HEK293 (cell line): ENCODE measurements at regions not wholly inside any gene's neighbourhood (a gene's known extent, or its start where the extent isn't known, plus 50 kb on each side); places are given as distances from the start of the nearest gene placed in this dataset.
"Not testable (repeated sequence)": the region's sequence is repeated elsewhere in the genome, so short reads cannot be mapped to it uniquely, and the experiment has no call there.

Source experiments
- CTCF ChIA-PET: fragments of 350-600 bp; formaldehyde crosslinking; extraction: SDS; loops from one replicate; lab custom pipeline; 2021; ENCODE audit warnings: antibody characterized with exemption; lab: Yijun Ruan, JAX
- POLR2A ChIA-PET: fragments of 300-600 bp; formaldehyde crosslinking; extraction: SDS; loops from one replicate; lab custom pipeline; 2020; ENCODE audit warnings: antibody characterized with exemption, inconsistent platforms; lab: Yijun Ruan, JAX
- H3K27ac ChIP-seq: fragments of 200-500 bp; sonication (Bioruptor generic); 2 replicates; pipeline ENCODE4 v1.5.1; 2014; ENCODE audit warnings: low read depth, low read length, control low read depth, inconsistent platforms; ENCODE audit errors: extremely low read depth
- H3K36me3 ChIP-seq, 2 experiments: fragments of 200-500 bp in 1 of 2; sonication (Bioruptor generic) in 1 of 2; 1 replicate in 1 of 2; 2 replicates in 1 of 2; pipeline ENCODE4 v1.5.1; 2014 to 2017; ENCODE audit warnings: inconsistent platforms in 2 of 2, low read length in 2 of 2; ENCODE audit not compliant: control insufficient read depth in 2 of 2, insufficient read depth in 1 of 2
- H3K4me1 ChIP-seq: fragments of 200-500 bp; sonication (Bioruptor generic); 2 replicates; pipeline ENCODE4 v1.5.1; 2014; ENCODE audit warnings: mild to moderate bottlenecking, low read length, inconsistent platforms; ENCODE audit not compliant: control insufficient read depth, insufficient read depth
- H3K4me3 ChIP-seq: 2 replicates; pipeline ENCODE4 v1.5.1; 2011; ENCODE audit warnings: low read depth, mild to moderate bottlenecking, control low read depth, low read length, moderate library complexity
- H3K9me3 ChIP-seq: fragments of 200-500 bp; sonication (Bioruptor generic); 2 replicates; pipeline ENCODE4 v1.5.1; 2014; ENCODE audit warnings: low read depth, low read length, inconsistent platforms; ENCODE audit not compliant: control insufficient read depth, insufficient read depth
- GFI1B ChIP-seq: fragments of 450-650 bp; formaldehyde crosslinking; IDR thresholded peaks from 2 replicates; pipeline ENCODE4 v1.5.1; 2016; ENCODE audit warnings: missing biosample characterization, missing genetic modification characterization
- SALL2 ChIP-seq: fragments of 450-650 bp; formaldehyde crosslinking; IDR thresholded peaks from 2 replicates; pipeline ENCODE4 v1.5.0; 2017; ENCODE audit warnings: missing biosample characterization, mild to moderate bottlenecking, missing genetic modification characterization, borderline replicate concordance
- SCRT2 ChIP-seq: fragments of 450-650 bp; formaldehyde crosslinking; IDR thresholded peaks from 2 replicates; pipeline ENCODE4 v1.5.1; 2016; ENCODE audit warnings: missing biosample characterization, missing genetic modification characterization
- ZFP41 ChIP-seq: fragments of 450-650 bp; formaldehyde crosslinking; IDR thresholded peaks from 2 replicates; pipeline ENCODE4 v1.5.1; 2016; ENCODE audit warnings: missing biosample characterization, missing genetic modification characterization, borderline replicate concordance
- ZNF10 ChIP-seq: fragments of 450-650 bp; formaldehyde crosslinking; IDR thresholded peaks from 2 replicates; pipeline ENCODE4 v1.5.1; 2017; ENCODE audit warnings: missing biosample characterization, missing genetic modification characterization
- ZNF112 ChIP-seq: fragments of 450-650 bp; formaldehyde crosslinking; IDR thresholded peaks from 2 replicates; pipeline ENCODE4 v1.5.0; 2017; ENCODE audit warnings: missing biosample characterization, missing genetic modification characterization
- ZNF16 ChIP-seq: fragments of 450-650 bp; formaldehyde crosslinking; IDR thresholded peaks from 2 replicates; pipeline ENCODE4 v1.5.1; 2016; ENCODE audit warnings: low read depth, missing biosample characterization, missing genetic modification characterization
- ZNF223 ChIP-seq: fragments of 450-650 bp; formaldehyde crosslinking; IDR thresholded peaks from 2 replicates; pipeline ENCODE4 v1.5.1; 2016; ENCODE audit warnings: missing biosample characterization, missing genetic modification characterization
- ZNF292 ChIP-seq: fragments of 450-650 bp; formaldehyde crosslinking; IDR thresholded peaks from 2 replicates; pipeline ENCODE4 v1.5.1; 2016; ENCODE audit warnings: low read depth, missing biosample characterization, missing genetic modification characterization, borderline replicate concordance
- ZNF335 ChIP-seq: fragments of 450-650 bp; formaldehyde crosslinking; conservative IDR thresholded peaks from 2 replicates; pipeline ENCODE4 v1.5.1; 2016; ENCODE audit warnings: missing biosample characterization, missing genetic modification characterization
- ZNF354C ChIP-seq: fragments of 450-650 bp; formaldehyde crosslinking; IDR thresholded peaks from 2 replicates; pipeline ENCODE4 v1.5.1; 2016; ENCODE audit warnings: missing biosample characterization, missing genetic modification characterization, low read depth, borderline replicate concordance
- ZNF426 ChIP-seq: fragments of 450-650 bp; formaldehyde crosslinking; IDR thresholded peaks from 2 replicates; pipeline ENCODE4 v1.5.1; 2017; ENCODE audit warnings: missing biosample characterization, missing genetic modification characterization, mild to moderate bottlenecking, inconsistent platforms, moderate library complexity
- ZNF555 ChIP-seq: fragments of 450-650 bp; formaldehyde crosslinking; conservative IDR thresholded peaks from 2 replicates; pipeline ENCODE4 v1.5.1; 2017; ENCODE audit warnings: missing biosample characterization, mild to moderate bottlenecking, missing genetic modification characterization, inconsistent platforms
- ZNF560 ChIP-seq: fragments of 450-650 bp; formaldehyde crosslinking; IDR thresholded peaks from 2 replicates; pipeline ENCODE4 v1.5.1; 2017; ENCODE audit warnings: missing biosample characterization, missing genetic modification characterization, borderline replicate concordance
- ZNF629 ChIP-seq: fragments of 450-650 bp; formaldehyde crosslinking; IDR thresholded peaks from 2 replicates; pipeline ENCODE4 v1.5.1; 2017; ENCODE audit warnings: missing biosample characterization, missing genetic modification characterization
- ZNF658 ChIP-seq: fragments of 450-650 bp; formaldehyde crosslinking; IDR thresholded peaks from 2 replicates; pipeline ENCODE4; 2016; ENCODE audit warnings: missing biosample characterization, missing genetic modification characterization
- ZNF843 ChIP-seq: fragments of 450-650 bp; formaldehyde crosslinking; IDR thresholded peaks from 2 replicates; pipeline ENCODE4 v1.5.1; 2016; ENCODE audit warnings: missing biosample characterization, missing genetic modification characterization
- ZXDB ChIP-seq: fragments of 450-650 bp; formaldehyde crosslinking; IDR thresholded peaks from 2 replicates; pipeline ENCODE4 v1.5.1; 2016; ENCODE audit warnings: missing biosample characterization, missing genetic modification characterization
- TF ChIP-seq, protein P1 (sequence below): fragments of 450-650 bp; formaldehyde crosslinking; IDR thresholded peaks from 2 replicates; pipeline ENCODE4 v1.5.0; 2017; ENCODE audit warnings: missing biosample characterization, missing genetic modification characterization, borderline replicate concordance
- TF ChIP-seq, protein P2 (sequence below): fragments of 450-650 bp; formaldehyde crosslinking; IDR thresholded peaks from 2 replicates; pipeline ENCODE4 v1.5.1; 2016; ENCODE audit warnings: missing biosample characterization, missing genetic modification characterization
- TF ChIP-seq, protein P3 (sequence below): fragments of 450-650 bp; formaldehyde crosslinking; IDR thresholded peaks from 2 replicates; pipeline ENCODE4 v1.5.1; 2016; ENCODE audit warnings: missing biosample characterization, missing genetic modification characterization
- TF ChIP-seq, protein P4 (sequence below): fragments of 450-650 bp; formaldehyde crosslinking; conservative IDR thresholded peaks from 2 replicates; pipeline ENCODE4 v1.5.1; 2016; ENCODE audit warnings: low read depth, missing biosample characterization, missing genetic modification characterization
- TF ChIP-seq, protein P5 (sequence below): fragments of 450-650 bp; formaldehyde crosslinking; IDR thresholded peaks from 2 replicates; pipeline ENCODE4 v1.5.1; 2016; ENCODE audit warnings: missing biosample characterization, missing genetic modification characterization, borderline replicate concordance

DNA sequence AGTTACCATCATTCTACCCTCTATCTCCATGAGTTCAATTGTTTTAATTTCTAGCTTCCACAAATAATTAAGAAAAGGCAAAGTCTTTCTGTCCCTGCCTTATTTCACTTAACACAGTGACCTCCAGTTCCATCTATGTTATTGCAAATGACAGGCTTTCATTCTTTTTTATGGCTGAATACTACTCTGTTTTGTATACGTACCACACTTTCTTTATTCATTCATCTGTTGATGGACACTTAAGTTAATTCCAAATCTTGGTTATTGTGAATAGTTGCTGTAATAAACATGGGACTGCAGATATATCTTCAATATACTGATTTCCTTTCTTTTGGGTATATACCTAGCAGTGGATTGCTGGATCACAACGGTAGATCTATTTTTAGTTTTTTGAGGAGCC, 314.1 kb downstream of the SV2B start:
- TF ChIP-seq ZNF658 (tag by site-specific recombination) (no peak), ZNF223 (no peak), ZNF335 (tag by site-specific recombination) (no peak), SALL2 (no peak), ZNF843 (no peak), ZNF10 (tag by site-specific recombination) (no peak), ZNF16 (tag by site-specific recombination) (no peak), ZNF112 (tag by site-specific recombination) (no peak), ZFP41 (no peak), SCRT2 (tag by site-specific recombination) (no peak)
- TF ChIP-seq, protein P1, sequence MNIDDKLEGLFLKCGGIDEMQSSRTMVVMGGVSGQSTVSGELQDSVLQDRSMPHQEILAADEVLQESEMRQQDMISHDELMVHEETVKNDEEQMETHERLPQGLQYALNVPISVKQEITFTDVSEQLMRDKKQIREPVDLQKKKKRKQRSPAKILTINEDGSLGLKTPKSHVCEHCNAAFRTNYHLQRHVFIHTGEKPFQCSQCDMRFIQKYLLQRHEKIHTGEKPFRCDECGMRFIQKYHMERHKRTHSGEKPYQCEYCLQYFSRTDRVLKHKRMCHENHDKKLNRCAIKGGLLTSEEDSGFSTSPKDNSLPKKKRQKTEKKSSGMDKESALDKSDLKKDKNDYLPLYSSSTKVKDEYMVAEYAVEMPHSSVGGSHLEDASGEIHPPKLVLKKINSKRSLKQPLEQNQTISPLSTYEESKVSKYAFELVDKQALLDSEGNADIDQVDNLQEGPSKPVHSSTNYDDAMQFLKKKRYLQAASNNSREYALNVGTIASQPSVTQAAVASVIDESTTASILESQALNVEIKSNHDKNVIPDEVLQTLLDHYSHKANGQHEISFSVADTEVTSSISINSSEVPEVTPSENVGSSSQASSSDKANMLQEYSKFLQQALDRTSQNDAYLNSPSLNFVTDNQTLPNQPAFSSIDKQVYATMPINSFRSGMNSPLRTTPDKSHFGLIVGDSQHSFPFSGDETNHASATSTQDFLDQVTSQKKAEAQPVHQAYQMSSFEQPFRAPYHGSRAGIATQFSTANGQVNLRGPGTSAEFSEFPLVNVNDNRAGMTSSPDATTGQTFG (tag by site-specific recombination), result no peak
- TF ChIP-seq, protein P2, sequence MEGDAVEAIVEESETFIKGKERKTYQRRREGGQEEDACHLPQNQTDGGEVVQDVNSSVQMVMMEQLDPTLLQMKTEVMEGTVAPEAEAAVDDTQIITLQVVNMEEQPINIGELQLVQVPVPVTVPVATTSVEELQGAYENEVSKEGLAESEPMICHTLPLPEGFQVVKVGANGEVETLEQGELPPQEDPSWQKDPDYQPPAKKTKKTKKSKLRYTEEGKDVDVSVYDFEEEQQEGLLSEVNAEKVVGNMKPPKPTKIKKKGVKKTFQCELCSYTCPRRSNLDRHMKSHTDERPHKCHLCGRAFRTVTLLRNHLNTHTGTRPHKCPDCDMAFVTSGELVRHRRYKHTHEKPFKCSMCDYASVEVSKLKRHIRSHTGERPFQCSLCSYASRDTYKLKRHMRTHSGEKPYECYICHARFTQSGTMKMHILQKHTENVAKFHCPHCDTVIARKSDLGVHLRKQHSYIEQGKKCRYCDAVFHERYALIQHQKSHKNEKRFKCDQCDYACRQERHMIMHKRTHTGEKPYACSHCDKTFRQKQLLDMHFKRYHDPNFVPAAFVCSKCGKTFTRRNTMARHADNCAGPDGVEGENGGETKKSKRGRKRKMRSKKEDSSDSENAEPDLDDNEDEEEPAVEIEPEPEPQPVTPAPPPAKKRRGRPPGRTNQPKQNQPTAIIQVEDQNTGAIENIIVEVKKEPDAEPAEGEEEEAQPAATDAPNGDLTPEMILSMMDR (tag by site-specific recombination), result no peak
- TF ChIP-seq, all 188 proteins: peak for 0
- ChIA-PET CTCF (interaction anchor here (0.9 kb wide), 1 partner anchor 665 kb away, joined by 3 read pairs; no protein-coding TSS in a partner anchor), POLR2A (no interaction called here)
- Histone ChIP-seq H3K9me3 (no peaks in the 10 kb centered on the region), H3K27ac (no peak overlapping the region), H3K4me3 (no peak overlapping the region), H3K36me3 (no peaks in the 10 kb centered on the region), H3K4me1 (no peaks in the 10 kb centered on the region)

DNA sequence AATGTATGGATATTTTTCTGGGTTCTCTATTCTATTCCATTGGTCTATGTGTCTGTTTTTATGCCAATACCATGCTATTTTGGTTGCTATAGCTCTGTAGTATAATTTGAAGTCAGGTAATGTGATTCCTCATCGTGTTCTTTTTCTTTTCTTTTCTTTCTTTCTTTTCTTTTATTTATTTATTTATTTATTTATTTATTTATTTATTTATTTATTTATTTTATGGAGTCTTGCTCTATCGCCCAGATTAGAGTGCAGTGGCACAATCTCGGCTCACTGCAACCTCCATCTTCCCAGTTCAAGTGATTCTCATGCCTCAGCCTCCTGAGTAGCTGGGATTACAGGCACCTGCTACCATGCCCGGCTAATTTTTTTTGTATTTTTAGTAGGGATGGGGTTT, 315.2 kb downstream of the SV2B start:
- H3K4me1 ChIP-seq, H3K27ac ChIP-seq, H3K4me3 ChIP-seq, H3K9me3 ChIP-seq, POLR2A ChIA-PET, H3K36me3 ChIP-seq, CTCF ChIA-PET: not testable (repeated sequence)
- TF ChIP-seq ZNF292 (tag by site-specific recombination), result 0 out of 2 replicates have a peak, but pooled peaks have one; percentile 27
- TF ChIP-seq ZNF555 (tag by site-specific recombination), result peak; percentile 95
- TF ChIP-seq ZXDB, result peak; percentile 61
- TF ChIP-seq, protein P3, sequence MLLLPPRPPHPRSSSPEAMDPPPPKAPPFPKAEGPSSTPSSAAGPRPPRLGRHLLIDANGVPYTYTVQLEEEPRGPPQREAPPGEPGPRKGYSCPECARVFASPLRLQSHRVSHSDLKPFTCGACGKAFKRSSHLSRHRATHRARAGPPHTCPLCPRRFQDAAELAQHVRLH (tag by site-specific recombination), result peak; percentile 62; the same call in 1 of the 2 replicates
- TF ChIP-seq, protein P4, sequence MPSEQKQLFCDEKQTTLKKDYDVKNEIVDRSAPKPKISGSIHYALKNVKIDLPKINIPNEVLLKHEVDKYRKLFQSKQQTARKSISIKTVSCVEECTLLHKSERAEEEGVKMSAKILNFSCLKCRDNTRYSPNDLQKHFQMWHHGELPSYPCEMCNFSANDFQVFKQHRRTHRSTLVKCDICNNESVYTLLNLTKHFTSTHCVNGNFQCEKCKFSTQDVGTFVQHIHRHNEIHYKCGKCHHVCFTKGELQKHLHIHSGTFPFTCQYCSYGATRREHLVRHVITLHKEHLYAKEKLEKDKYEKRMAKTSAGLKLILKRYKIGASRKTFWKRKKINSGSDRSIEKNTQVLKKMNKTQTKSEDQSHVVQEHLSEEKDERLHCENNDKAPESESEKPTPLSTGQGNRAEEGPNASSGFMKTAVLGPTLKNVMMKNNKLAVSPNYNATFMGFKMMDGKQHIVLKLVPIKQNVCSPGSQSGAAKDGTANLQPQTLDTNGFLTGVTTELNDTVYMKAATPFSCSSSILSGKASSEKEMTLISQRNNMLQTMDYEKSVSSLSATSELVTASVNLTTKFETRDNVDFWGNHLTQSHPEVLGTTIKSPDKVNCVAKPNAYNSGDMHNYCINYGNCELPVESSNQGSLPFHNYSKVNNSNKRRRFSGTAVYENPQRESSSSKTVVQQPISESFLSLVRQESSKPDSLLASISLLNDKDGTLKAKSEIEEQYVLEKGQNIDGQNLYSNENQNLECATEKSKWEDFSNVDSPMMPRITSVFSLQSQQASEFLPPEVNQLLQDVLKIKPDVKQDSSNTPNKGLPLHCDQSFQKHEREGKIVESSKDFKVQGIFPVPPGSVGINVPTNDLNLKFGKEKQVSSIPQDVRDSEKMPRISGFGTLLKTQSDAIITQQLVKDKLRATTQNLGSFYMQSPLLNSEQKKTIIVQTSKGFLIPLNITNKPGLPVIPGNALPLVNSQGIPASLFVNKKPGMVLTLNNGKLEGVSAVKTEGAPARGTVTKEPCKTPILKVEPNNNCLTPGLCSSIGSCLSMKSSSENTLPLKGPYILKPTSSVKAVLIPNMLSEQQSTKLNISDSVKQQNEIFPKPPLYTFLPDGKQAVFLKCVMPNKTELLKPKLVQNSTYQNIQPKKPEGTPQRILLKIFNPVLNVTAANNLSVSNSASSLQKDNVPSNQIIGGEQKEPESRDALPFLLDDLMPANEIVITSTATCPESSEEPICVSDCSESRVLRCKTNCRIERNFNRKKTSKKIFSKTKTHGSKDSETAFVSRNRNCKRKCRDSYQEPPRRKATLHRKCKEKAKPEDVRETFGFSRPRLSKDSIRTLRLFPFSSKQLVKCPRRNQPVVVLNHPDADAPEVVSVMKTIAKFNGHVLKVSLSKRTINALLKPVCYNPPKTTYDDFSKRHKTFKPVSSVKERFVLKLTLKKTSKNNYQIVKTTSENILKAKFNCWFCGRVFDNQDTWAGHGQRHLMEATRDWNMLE (tag by site-specific recombination), result peak; percentile 86
- TF ChIP-seq ZNF560 (tag by site-specific recombination), result peak; percentile 59; the same call in 1 of the 2 replicates
- TF ChIP-seq ZNF629 (tag by site-specific recombination), result peak; percentile 46
- 0 out of 2 replicates have a peak, but pooled peaks have one; percentile 17 for TF ChIP-seq GFI1B
- TF ChIP-seq, protein P5, sequence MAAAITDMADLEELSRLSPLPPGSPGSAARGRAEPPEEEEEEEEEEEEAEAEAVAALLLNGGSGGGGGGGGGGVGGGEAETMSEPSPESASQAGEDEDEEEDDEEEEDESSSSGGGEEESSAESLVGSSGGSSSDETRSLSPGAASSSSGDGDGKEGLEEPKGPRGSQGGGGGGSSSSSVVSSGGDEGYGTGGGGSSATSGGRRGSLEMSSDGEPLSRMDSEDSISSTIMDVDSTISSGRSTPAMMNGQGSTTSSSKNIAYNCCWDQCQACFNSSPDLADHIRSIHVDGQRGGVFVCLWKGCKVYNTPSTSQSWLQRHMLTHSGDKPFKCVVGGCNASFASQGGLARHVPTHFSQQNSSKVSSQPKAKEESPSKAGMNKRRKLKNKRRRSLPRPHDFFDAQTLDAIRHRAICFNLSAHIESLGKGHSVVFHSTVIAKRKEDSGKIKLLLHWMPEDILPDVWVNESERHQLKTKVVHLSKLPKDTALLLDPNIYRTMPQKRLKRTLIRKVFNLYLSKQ (tag by site-specific recombination), result peak; percentile 32; the same call in 1 of the 2 replicates
- 0 out of 2 replicates have a peak, but pooled peaks have one; percentile 89 for TF ChIP-seq ZNF354C (tag by site-specific recombination)
- TF ChIP-seq ZNF426 (tag by site-specific recombination), result peak; percentile 85
